IMR-90 (cell line): ENCODE measurements at regions not wholly inside any gene's neighbourhood (a gene's known extent, or its start where the extent isn't known, plus 50 kb on each side); places are given as distances from the start of the nearest gene placed in this dataset.

Source experiments
- ATAC-seq: fragments of 200-7000 bp; cut with Tn5 transposase; 2 replicates; pipeline ENCODE4 v1.9.1; 2020; ENCODE audit warnings: low read depth, mild to moderate bottlenecking, moderate library complexity
- BruUV-seq: library from RNA; stranded (reverse); fragments of 400-500 nt; replicated peaks from 2 replicates; lab custom pipeline; 2021; lab: Mats Ljungman, UMichigan
- CTCF ChIA-PET: fragments of 300-600 bp; formaldehyde crosslinking; extraction: SDS; loops from one replicate; lab custom pipeline; 2021; ENCODE audit warnings: antibody characterized with exemption; lab: Yijun Ruan, JAX
- POLR2A ChIA-PET: fragments of 300-600 bp; sonication (Branson Sonifier 250); formaldehyde crosslinking; loops from one replicate; lab custom pipeline; 2022; ENCODE audit warnings: antibody characterized with exemption; ENCODE audit not compliant: unreplicated experiment; lab: Charles Lee
- DNase-seq: peaks from one replicate; pipeline ENCODE4 v3.0.0; 2013
- H2AFZ ChIP-seq: replicated peaks from 2 replicates; pipeline ENCODE3; 2013; ENCODE audit warnings: low read length, mild to moderate bottlenecking; ENCODE audit not compliant: poor library complexity
- H2AK5ac ChIP-seq: 2 replicates; pipeline ENCODE4 v1.6.1; 2013; ENCODE audit warnings: low read depth, low read length, inconsistent platforms
- H2AK9ac ChIP-seq: replicated peaks from 2 replicates; pipeline ENCODE3; 2013; ENCODE audit warnings: mild to moderate bottlenecking, low read depth, low read length, moderate library complexity; ENCODE audit not compliant: poor library complexity
- H2BK120ac ChIP-seq: 2 replicates; pipeline ENCODE4 v1.6.1; 2013; ENCODE audit warnings: low read depth, low read length, inconsistent platforms
- H2BK15ac ChIP-seq: 3 replicates; pipeline ENCODE4 v1.6.1; 2013; ENCODE audit warnings: low read depth, low read length, inconsistent platforms
- H2BK20ac ChIP-seq: 2 replicates; pipeline ENCODE4 v1.6.1; 2013; ENCODE audit warnings: low read depth, mild to moderate bottlenecking, inconsistent platforms, low read length, moderate library complexity
- H2BK5ac ChIP-seq: 2 replicates; pipeline ENCODE4 v1.6.1; 2013; ENCODE audit warnings: mild to moderate bottlenecking, low read depth, low read length, inconsistent platforms; ENCODE audit not compliant: poor library complexity, severe bottlenecking
- H3K14ac ChIP-seq: replicated peaks from 2 replicates; pipeline ENCODE4 v1.6.1; 2013; ENCODE audit warnings: low read depth, low read length, inconsistent platforms
- H3K18ac ChIP-seq: 2 replicates; pipeline ENCODE4 v1.6.1; 2013; ENCODE audit warnings: low read depth, low read length, control low read depth
- H3K23ac ChIP-seq: 2 replicates; pipeline ENCODE4 v1.6.1; 2013; ENCODE audit warnings: low read depth, low read length, inconsistent platforms
- H3K27ac ChIP-seq: 2 replicates; pipeline ENCODE4 v1.5.1; 2013; ENCODE audit warnings: mild to moderate bottlenecking, control low read depth, low read length; ENCODE audit not compliant: insufficient read depth
- H3K27me3 ChIP-seq: 2 replicates; pipeline ENCODE4 v1.6.1; 2013; ENCODE audit warnings: low read length; ENCODE audit not compliant: control insufficient read depth, insufficient read depth
- H3K36me3 ChIP-seq: 2 replicates; pipeline ENCODE4 v1.6.1; 2013; ENCODE audit warnings: low read length, mixed read lengths; ENCODE audit not compliant: control insufficient read depth, insufficient read depth
- H3K4ac ChIP-seq: 2 replicates; pipeline ENCODE4 v1.6.1; 2013; ENCODE audit warnings: low read depth, low read length, inconsistent platforms
- H3K4me1 ChIP-seq: 2 replicates; pipeline ENCODE4 v1.6.1; 2013; ENCODE audit warnings: low read length, mixed read lengths; ENCODE audit not compliant: control insufficient read depth, insufficient read depth
- H3K4me2 ChIP-seq: 2 replicates; pipeline ENCODE4 v1.6.1; 2013; ENCODE audit warnings: low read depth, mild to moderate bottlenecking, control low read depth, low read length, moderate library complexity
- H3K4me3 ChIP-seq: 2 replicates; pipeline ENCODE4 v1.5.1; 2013; ENCODE audit warnings: low read depth, mild to moderate bottlenecking, control low read depth, low read length, moderate library complexity; ENCODE audit not compliant: insufficient read depth
- H3K56ac ChIP-seq: 2 replicates; pipeline ENCODE4 v1.6.1; 2013; ENCODE audit warnings: low read length, inconsistent platforms; ENCODE audit not compliant: insufficient read depth; ENCODE audit errors: extremely low read depth
- H3K79me1 ChIP-seq, 2 experiments: 2 replicates each; pipeline ENCODE4 v1.6.1; 2013; ENCODE audit warnings: low read length in 2 of 2, inconsistent platforms in 1 of 2, low read depth in 1 of 2
- H3K9ac ChIP-seq: 2 replicates; pipeline ENCODE4 v1.6.1; 2013; ENCODE audit warnings: low read depth, low read length, control low read depth
- H3K9me1 ChIP-seq: 2 replicates; pipeline ENCODE4 v1.6.1; 2013; ENCODE audit warnings: low read length, inconsistent platforms; ENCODE audit not compliant: insufficient read depth
- H3K9me3 ChIP-seq: 2 replicates; pipeline ENCODE4 v1.6.1; 2013; ENCODE audit warnings: low read length; ENCODE audit not compliant: control insufficient read depth, insufficient read depth
- H4K20me1 ChIP-seq: 2 replicates; pipeline ENCODE4 v1.6.1; 2013; ENCODE audit warnings: low read length, inconsistent platforms; ENCODE audit not compliant: insufficient read depth
- H4K5ac ChIP-seq: 2 replicates; pipeline ENCODE4 v1.6.1; 2013; ENCODE audit warnings: mild to moderate bottlenecking, low read depth, low read length, control low read depth
- H4K8ac ChIP-seq, 2 experiments: 2 replicates each; pipeline ENCODE4 v1.6.1; 2013; ENCODE audit warnings: low read depth in 2 of 2, low read length in 2 of 2, control low read depth in 1 of 2, inconsistent platforms in 1 of 2
- H4K91ac ChIP-seq: 2 replicates; pipeline ENCODE4 v1.6.1; 2013; ENCODE audit warnings: low read depth, low read length, inconsistent platforms; ENCODE audit not compliant: insufficient read depth
- CEBPB ChIP-seq: IDR thresholded peaks from 2 replicates; pipeline ENCODE4 v1.6.1; 2012; ENCODE audit warnings: low read depth, low read length, improper control_type of control experiment
- CHD1 ChIP-seq: IDR thresholded peaks from 2 replicates; pipeline ENCODE4 v1.6.1; 2012; ENCODE audit warnings: low read depth, low read length, improper control_type of control experiment
- FOS ChIP-seq: fragments of 150-350 bp; IDR thresholded peaks from 2 replicates; pipeline ENCODE4 v1.6.1; 2016; ENCODE audit warnings: low read depth, low read length
- MAFK ChIP-seq: IDR thresholded peaks from 2 replicates; pipeline ENCODE4 v1.6.1; 2012; ENCODE audit warnings: low read depth, low read length, improper control_type of control experiment
- MXI1 ChIP-seq: IDR thresholded peaks from 2 replicates; pipeline ENCODE4 v1.6.1; 2012; ENCODE audit warnings: low read depth, mild to moderate bottlenecking, low read length, moderate library complexity, borderline replicate concordance
- NFE2L2 ChIP-seq: fragments of 150-350 bp; IDR thresholded peaks from 2 replicates; pipeline ENCODE4 v1.6.1; 2016; ENCODE audit warnings: low read depth, mild to moderate bottlenecking, low read length
- RAD21 ChIP-seq: IDR thresholded peaks from 2 replicates; pipeline ENCODE4 v1.6.1; 2012; ENCODE audit warnings: low read length, improper control_type of control experiment
- RCOR1 ChIP-seq: IDR thresholded peaks from 2 replicates; pipeline ENCODE4 v1.6.1; 2012; ENCODE audit warnings: mild to moderate bottlenecking, low read length, improper control_type of control experiment; ENCODE audit not compliant: insufficient replicate concordance
- RFX5 ChIP-seq: IDR thresholded peaks from 2 replicates; pipeline ENCODE4 v1.8.0; 2012; ENCODE audit warnings: low read depth, mild to moderate bottlenecking, low read length, moderate library complexity
- SMC3 ChIP-seq: fragments of 150-350 bp; IDR thresholded peaks from 2 replicates; pipeline ENCODE4 v1.6.1; 2016; ENCODE audit warnings: low read depth, mild to moderate bottlenecking, antibody characterized with exemption, low read length, moderate library complexity
- WGBS, 2 experiments: methylation state at CpG; one replicate each; pipeline versions ENCODE4 v1.1.5 to v1.1.7; 2013; ENCODE audit warnings: missing lambda C conversion rate in 2 of 2; ENCODE audit not compliant: insufficient read length in 1 of 2; ENCODE audit errors: extremely low coverage in 2 of 2; 5-methylcytosine and 5-hydroxymethylcytosine counted together
- dilution Hi-C: fragments of 300-500 bp; cut with HindIII; formaldehyde crosslinking; loops from one replicate; pipeline ENCODE4 v1.14.3; 2018; ENCODE audit warnings: low sequenced_read_pairs; ENCODE audit not compliant: unreplicated experiment
- in situ Hi-C: fragments of 300-500 bp; cut with MboI; formaldehyde crosslinking; loops from 3 replicates; pipeline ENCODE4 v1.14.3; 2019; ENCODE audit warnings: low sequenced_read_pairs, inconsistent platforms, mixed read lengths
- intact Hi-C: fragments of 100-400 bp; cut with micrococcal nuclease; formaldehyde crosslinking; loops from 2 replicates; pipeline ENCODE4 v1.10.0; 2022
- TF ChIP-seq, protein P1 (sequence below): fragments of 150-350 bp; IDR thresholded peaks from 2 replicates; pipeline ENCODE4 v1.6.1; 2017; ENCODE audit warnings: mild to moderate bottlenecking, antibody characterized with exemption, low read length, low read depth
- TF ChIP-seq, protein P2 (sequence below): conservative IDR thresholded peaks from 2 replicates; pipeline ENCODE4 v1.5.1; 2012; ENCODE audit warnings: mild to moderate bottlenecking, low read depth, low read length, improper control_type of control experiment
- TF ChIP-seq, protein P3 (sequence below): fragments of 150-350 bp; IDR thresholded peaks from 2 replicates; pipeline ENCODE4 v1.6.1; 2016; ENCODE audit warnings: low read depth, mild to moderate bottlenecking, low read length, moderate library complexity, borderline replicate concordance

DNA sequence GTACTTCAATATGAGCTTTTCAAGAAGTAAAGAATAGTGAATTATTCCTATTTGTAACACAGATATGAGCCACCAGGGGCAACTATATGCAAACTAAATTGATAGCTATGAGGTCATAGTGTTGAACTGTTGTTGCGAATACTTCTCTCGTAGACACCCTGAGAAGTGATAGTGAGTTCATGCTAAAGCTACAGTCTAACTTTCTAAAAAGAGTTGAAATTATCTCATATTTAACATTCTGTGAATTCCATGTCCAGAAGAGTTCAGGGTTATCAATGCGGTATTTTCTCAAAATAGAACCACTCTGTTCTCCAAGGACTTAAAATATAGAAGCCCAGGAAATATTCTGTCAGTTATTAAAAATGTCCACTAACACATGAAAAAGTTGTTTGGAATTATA, 185.4 kb downstream of the AASDHPPT start:
- WGBS, 2 experiments = no CpG with 5 or more reads among the region's 3 CpGs
- no peaks in the 10 kb centered on the region for H3K27me3 ChIP-seq
- BruUV-seq = no TSS peak

More for the DNA sequence above, 185.4 kb downstream of the AASDHPPT start:
- Histone ChIP-seq H3K4me3 (no peak overlapping the region), H2BK5ac (no peak overlapping the region), H2AFZ (no peak overlapping the region), H3K4ac (no peak overlapping the region), H3K9me1 (no peaks in the 10 kb centered on the region), H3K23ac (no peak overlapping the region), H2BK15ac (no peak overlapping the region), H3K9me3 (no peaks in the 10 kb centered on the region), H2AK5ac (no peak overlapping the region), H3K9ac (no peak overlapping the region), H4K91ac (no peak overlapping the region), H3K79me1 (no peaks in the 10 kb centered on the region), H4K20me1 (no peaks in the 10 kb centered on the region), H3K4me2 (no peak overlapping the region), H2AK9ac (no peak overlapping the region), H4K5ac (no peak overlapping the region), H3K4me1 (no peaks in the 10 kb centered on the region), H2BK20ac (no peak overlapping the region), H3K36me3 (no peaks in the 10 kb centered on the region), H3K18ac (no peak overlapping the region), H2BK120ac (no peak overlapping the region), H3K27ac (no peak overlapping the region), H4K8ac (no peak overlapping the region), H3K14ac (no peak overlapping the region), H3K56ac (no peak overlapping the region)
- DNase-seq (no peak), ATAC-seq (no peak)
- intact Hi-C loops = no loop called here
- dilution Hi-C loops = no loop called here
- TF ChIP-seq FOS (no peak), CEBPB (no peak), MAFK (no peak), MXI1 (no peak), CHD1 (no peak), SMC3 (no peak), RFX5 (no peak), RCOR1 (no peak), RAD21 (no peak), NFE2L2 (no peak)
- TF ChIP-seq, protein P1, sequence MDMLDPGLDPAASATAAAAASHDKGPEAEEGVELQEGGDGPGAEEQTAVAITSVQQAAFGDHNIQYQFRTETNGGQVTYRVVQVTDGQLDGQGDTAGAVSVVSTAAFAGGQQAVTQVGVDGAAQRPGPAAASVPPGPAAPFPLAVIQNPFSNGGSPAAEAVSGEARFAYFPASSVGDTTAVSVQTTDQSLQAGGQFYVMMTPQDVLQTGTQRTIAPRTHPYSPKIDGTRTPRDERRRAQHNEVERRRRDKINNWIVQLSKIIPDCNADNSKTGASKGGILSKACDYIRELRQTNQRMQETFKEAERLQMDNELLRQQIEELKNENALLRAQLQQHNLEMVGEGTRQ = no peak
- TF ChIP-seq, protein P2, sequence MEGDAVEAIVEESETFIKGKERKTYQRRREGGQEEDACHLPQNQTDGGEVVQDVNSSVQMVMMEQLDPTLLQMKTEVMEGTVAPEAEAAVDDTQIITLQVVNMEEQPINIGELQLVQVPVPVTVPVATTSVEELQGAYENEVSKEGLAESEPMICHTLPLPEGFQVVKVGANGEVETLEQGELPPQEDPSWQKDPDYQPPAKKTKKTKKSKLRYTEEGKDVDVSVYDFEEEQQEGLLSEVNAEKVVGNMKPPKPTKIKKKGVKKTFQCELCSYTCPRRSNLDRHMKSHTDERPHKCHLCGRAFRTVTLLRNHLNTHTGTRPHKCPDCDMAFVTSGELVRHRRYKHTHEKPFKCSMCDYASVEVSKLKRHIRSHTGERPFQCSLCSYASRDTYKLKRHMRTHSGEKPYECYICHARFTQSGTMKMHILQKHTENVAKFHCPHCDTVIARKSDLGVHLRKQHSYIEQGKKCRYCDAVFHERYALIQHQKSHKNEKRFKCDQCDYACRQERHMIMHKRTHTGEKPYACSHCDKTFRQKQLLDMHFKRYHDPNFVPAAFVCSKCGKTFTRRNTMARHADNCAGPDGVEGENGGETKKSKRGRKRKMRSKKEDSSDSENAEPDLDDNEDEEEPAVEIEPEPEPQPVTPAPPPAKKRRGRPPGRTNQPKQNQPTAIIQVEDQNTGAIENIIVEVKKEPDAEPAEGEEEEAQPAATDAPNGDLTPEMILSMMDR = no peak
- TF ChIP-seq, protein P3, sequence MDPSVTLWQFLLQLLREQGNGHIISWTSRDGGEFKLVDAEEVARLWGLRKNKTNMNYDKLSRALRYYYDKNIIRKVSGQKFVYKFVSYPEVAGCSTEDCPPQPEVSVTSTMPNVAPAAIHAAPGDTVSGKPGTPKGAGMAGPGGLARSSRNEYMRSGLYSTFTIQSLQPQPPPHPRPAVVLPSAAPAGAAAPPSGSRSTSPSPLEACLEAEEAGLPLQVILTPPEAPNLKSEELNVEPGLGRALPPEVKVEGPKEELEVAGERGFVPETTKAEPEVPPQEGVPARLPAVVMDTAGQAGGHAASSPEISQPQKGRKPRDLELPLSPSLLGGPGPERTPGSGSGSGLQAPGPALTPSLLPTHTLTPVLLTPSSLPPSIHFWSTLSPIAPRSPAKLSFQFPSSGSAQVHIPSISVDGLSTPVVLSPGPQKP = no peak
- ChIA-PET CTCF (interaction anchor here (0.5 kb wide), 1 partner anchor 23 kb away, joined by 3 read pairs; no protein-coding TSS in a partner anchor), POLR2A (no interaction called here)
- in situ Hi-C loops = no loop called here
